Spleen (tissue), 11 donors: ENCODE measurements at regions not wholly inside any gene's neighbourhood (a gene's known extent, or its start where the extent isn't known, plus 50 kb on each side); places are given as distances from the start of the nearest gene placed in this dataset.

ENCODE experiments used
- DNase-seq: peaks from one replicate; pipeline ENCODE4 v3.0.0-alpha.2; 2020
- H3K27ac ChIP-seq, 8 donors: fragments of 200-600 bp; sonication (generic) in 7 of 8; 1 replicate in 4 of 8; 2 replicates in 4 of 8; pipeline versions ENCODE4 v1.5.0 to v1.8.0; 2016 to 2021; ENCODE audit warnings: inconsistent platforms in 4 of 8, mild to moderate bottlenecking in 4 of 8, moderate library complexity in 1 of 8
- H3K27me3 ChIP-seq, 7 donors: fragments of 200-600 bp; sonication (generic) in 6 of 7; replicated peaks in 1 of 7; 1 replicate in 4 of 7; 2 replicates in 3 of 7; pipeline versions ENCODE4 v1.5.0 to v1.8.0; 2016 to 2021; ENCODE audit warnings: inconsistent platforms in 3 of 7, mild to moderate bottlenecking in 1 of 7
- H3K36me3 ChIP-seq, 6 donors: fragments of 200-600 bp; sonication (generic) in 5 of 6; 1 replicate in 4 of 6; 2 replicates in 2 of 6; pipeline versions ENCODE4 v1.5.0 to v1.8.0; 2016 to 2021; ENCODE audit warnings: inconsistent platforms in 2 of 6
- H3K4me1 ChIP-seq, 6 donors: fragments of 200-600 bp; sonication (generic) in 5 of 6; 1 replicate in 3 of 6; 2 replicates in 3 of 6; pipeline versions ENCODE4 v1.5.0 to v1.8.0; 2016 to 2021; ENCODE audit warnings: inconsistent platforms in 3 of 6
- H3K4me3 ChIP-seq, 8 donors: fragments of 200-600 bp; sonication (generic) in 7 of 8; 1 replicate in 4 of 8; 2 replicates in 4 of 8; pipeline versions ENCODE4 v1.5.0 to v1.8.0; 2016 to 2021; ENCODE audit warnings: inconsistent platforms in 4 of 8, mild to moderate bottlenecking in 4 of 8, moderate library complexity in 2 of 8
- H3K9me3 ChIP-seq, 8 donors: fragments of 200-600 bp; sonication (generic) in 7 of 8; 1 replicate in 4 of 8; 2 replicates in 4 of 8; pipeline versions ENCODE4 v1.5.0 to v1.8.0; 2016 to 2021; ENCODE audit warnings: inconsistent platforms in 4 of 8
- CTCF ChIP-seq, 11 experiments: fragments of 200-600 bp in 7 of 11; fragments of 450-650 bp in 4 of 11; sonication (generic) in 4 of 11; IDR thresholded peaks in 8 of 11; conservative IDR thresholded peaks in 3 of 11; 1 replicate in 7 of 11; 2 replicates in 4 of 11; pipeline versions ENCODE4 v1.4.0 to v1.8.0; 2016 to 2021; ENCODE audit warnings: antibody characterized with exemption in 11 of 11, inconsistent platforms in 4 of 11, mild to moderate bottlenecking in 1 of 11
- POLR2A ChIP-seq, 3 donors: fragments of 450-650 bp; IDR thresholded peaks; one replicate each; pipeline ENCODE4 v1.5.1; 2017; ENCODE audit warnings: antibody characterized with exemption in 3 of 3, mild to moderate bottlenecking in 1 of 3
- POLR2AphosphoS5 ChIP-seq, 3 donors: sonication (generic); formaldehyde crosslinking; IDR thresholded peaks; one replicate each; pipeline ENCODE4 v1.5.1; 2017; ENCODE audit warnings: antibody characterized with exemption in 3 of 3
- WGBS, 5 donors: extraction: QIAGEN DNeasy Blood & Tissue Kit in 3 of 5; methylation state at CpG; one replicate each; pipeline versions ENCODE4 v1.1.5 to v1.1.7; 2013 to 2018; 5-methylcytosine and 5-hydroxymethylcytosine counted together
- intact Hi-C: fragments of 100-400 bp; cut with DNase I; formaldehyde crosslinking; loops from one replicate; pipeline ENCODE4 v1.15.0; 2023; ENCODE audit warnings: low total_unique reads
- donor health status: healthy with polysubstance abuse.
- donor health status: DM: no; HTN: no; CAD: no; lungs with moderate emphysema.
- donor health status: DM: no; HTN: no; CAD: no.
- donor health status: Bipolar disorder and iron deficiency.
- donor health status: healthy.
- donor health status: DM: no; HTN: no; CAD: no.
- donor health status: DM: yes; HTN: yes; CAD: no.

DNA sequence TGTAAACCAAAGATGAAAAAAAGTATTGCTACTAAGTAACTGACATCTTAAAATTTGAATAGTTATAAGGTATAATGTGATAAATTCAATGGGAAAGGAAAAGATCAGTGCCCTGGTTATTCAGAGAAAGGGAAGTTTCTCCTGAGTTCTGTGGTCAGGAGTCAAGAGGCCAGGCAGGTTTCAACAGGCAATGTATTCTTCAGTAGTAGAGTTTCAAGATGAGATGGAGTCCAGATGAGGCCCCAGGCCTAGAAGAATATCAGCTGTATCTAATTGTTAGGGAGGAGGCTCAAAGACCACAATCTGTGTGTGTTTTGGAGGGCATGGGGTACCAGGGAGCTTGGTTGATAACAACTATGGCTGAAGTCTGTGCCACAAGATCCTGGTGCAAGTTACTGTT, 101.4 kb upstream of the DLX6 start:
- Histone ChIP-seq H3K4me3 (no peak overlapping the region), H3K27ac (no peak overlapping the region), H3K36me3 (no peaks in the 10 kb centered on the region), H3K9me3 (no peaks in the 10 kb centered on the region), H3K27me3 (no peaks in the 10 kb centered on the region), H3K4me1 (no peaks in the 10 kb centered on the region)
- DNase-seq, result no peak
- TF ChIP-seq POLR2A (IDR thresholded peaks at IDR 0.05) (no peak), CTCF (IDR thresholded peaks at IDR 0.05 in 8 of 11, conservative IDR thresholded peaks at IDR 0.05 in 3 of 11) (no peak), POLR2AphosphoS5 (IDR thresholded peaks at IDR 0.05) (no peak)
- intact Hi-C loops, result no loop called here

DNA sequence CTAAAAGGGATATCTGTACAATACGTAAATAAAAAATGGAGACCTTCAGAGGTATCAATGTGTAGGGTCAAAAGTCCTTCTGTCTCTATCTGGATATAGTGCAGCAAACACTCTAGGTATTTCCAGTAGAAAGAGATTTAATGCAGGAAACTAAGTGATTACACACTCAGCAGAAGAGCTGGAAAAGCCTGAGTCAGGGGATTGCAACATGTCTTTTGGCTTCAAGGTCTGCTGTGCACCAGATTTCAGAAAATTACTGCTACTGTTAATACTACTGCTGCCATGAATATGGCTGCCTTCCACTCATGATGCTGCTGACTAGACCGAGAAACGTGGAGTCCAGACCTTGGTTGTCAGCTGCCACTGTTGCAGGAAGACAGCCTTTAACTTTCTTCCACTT, 94.9 kb upstream of the DLX6 start:
- WGBS, 5 donors, result 73 to 87% (median 81%) methylated on average over 3 of the region's 3 CpGs

GRCh38 chr7:96915029-96915428, 90.3 kb upstream of the DLX6 start:
- Histone ChIP-seq H3K36me3 (no peaks in the 10 kb centered on the region), H3K9me3 (no peaks in the 10 kb centered on the region), H3K4me3 (no peak overlapping the region), H3K27me3 (peaks cover 0 to 7% (median 0%) of the 10 kb centered on the region in 7 donors), H3K27ac (no peak overlapping the region), H3K4me1 (no peaks in the 10 kb centered on the region)
- intact Hi-C loops, result no loop called here
- DNase-seq, result no peak
- TF ChIP-seq CTCF (IDR thresholded peaks at IDR 0.05 in 8 of 11, conservative IDR thresholded peaks at IDR 0.05 in 3 of 11), result no peak
- TF ChIP-seq POLR2AphosphoS5 (IDR thresholded peaks at IDR 0.05), result no peak
- TF ChIP-seq POLR2A (IDR thresholded peaks at IDR 0.05), result no peak
- 50 to 81% (median 64%) methylated on average over 1 of the region's 1 CpG for WGBS, 5 donors

More for the DNA sequence above, 94.9 kb upstream of the DLX6 start:
- Histone ChIP-seq H3K36me3 (no peaks in the 10 kb centered on the region), H3K27me3 (peaks cover 0 to 7% (median 0%) of the 10 kb centered on the region in 7 donors), H3K9me3 (no peaks in the 10 kb centered on the region), H3K4me1 (no peaks in the 10 kb centered on the region), H3K4me3 (no peak overlapping the region), H3K27ac (no peak overlapping the region)
- intact Hi-C loops, result no loop called here
- TF ChIP-seq CTCF (IDR thresholded peaks at IDR 0.05 in 8 of 11, conservative IDR thresholded peaks at IDR 0.05 in 3 of 11) (no peak), POLR2A (IDR thresholded peaks at IDR 0.05) (no peak)
- DNase-seq, result no peak

DNA sequence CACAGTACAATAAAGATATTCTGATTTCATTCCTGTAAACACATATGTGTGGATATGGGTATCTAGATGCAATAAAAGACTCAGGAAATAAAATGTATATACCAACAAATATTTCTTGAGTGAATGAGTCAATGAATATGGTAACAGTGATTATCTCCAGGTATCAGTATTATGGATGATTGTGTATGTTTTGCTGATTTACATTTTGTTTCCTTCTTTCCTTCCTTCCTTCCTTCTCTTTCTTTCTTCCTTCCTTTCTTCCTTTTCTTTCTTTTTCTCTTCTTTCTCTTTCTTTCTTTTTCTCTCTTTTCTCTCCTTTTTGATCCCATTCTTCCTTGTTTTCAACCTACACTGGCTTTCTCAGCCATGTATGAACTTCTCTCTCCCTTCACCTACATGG, 85.3 kb upstream of the DLX6 start:
- TF ChIP-seq CTCF (IDR thresholded peaks at IDR 0.05 in 8 of 11, conservative IDR thresholded peaks at IDR 0.05 in 3 of 11) (no peak), POLR2A (IDR thresholded peaks at IDR 0.05) (no peak), POLR2AphosphoS5 (IDR thresholded peaks at IDR 0.05) (no peak)
- intact Hi-C loops, result no loop called here
- Histone ChIP-seq H3K36me3 (no peaks in the 10 kb centered on the region), H3K4me1 (no peaks in the 10 kb centered on the region), H3K4me3 (no peak overlapping the region), H3K9me3 (no peaks in the 10 kb centered on the region), H3K27ac (no peak overlapping the region), H3K27me3 (peaks cover 0 to 13% (median 0%) of the 10 kb centered on the region in 7 donors)
- no peak for DNase-seq
